Panc1 (cell line): ENCODE measurements at regions not wholly inside any gene's neighbourhood (a gene's known extent, or its start where the extent isn't known, plus 50 kb on each side); places are given as distances from the start of the nearest gene placed in this dataset.

Experiments
- ATAC-seq: fragments of 200-7000 bp; cut with Tn5 transposase; 2 replicates; pipeline ENCODE4 v1.9.1; 2020; ENCODE audit warnings: mild to moderate bottlenecking, moderate library complexity
- BruUV-seq: library from RNA; stranded (reverse); fragments of 400-500 nt; replicated peaks from 2 replicates; lab custom pipeline; 2021; lab: Mats Ljungman, UMichigan
- CTCF ChIA-PET: fragments of 300-600 bp; sonication (Branson Sonifier 250); formaldehyde crosslinking; loops from one replicate; lab custom pipeline; 2022; ENCODE audit warnings: antibody characterized with exemption; lab: Charles Lee
- POLR2A ChIA-PET: fragments of 300-600 bp; sonication (Branson Sonifier 250); formaldehyde crosslinking; loops from one replicate; lab custom pipeline; 2022; ENCODE audit warnings: antibody characterized with exemption; lab: Charles Lee
- DNase-seq: peaks from one replicate; pipeline ENCODE4 v3.0.0-alpha.2; 2010; ENCODE audit warnings: low read depth, low spot score
- H3K27ac ChIP-seq: 2 replicates; pipeline ENCODE4 v1.5.1; 2011; ENCODE audit warnings: mild to moderate bottlenecking, low read length, inconsistent platforms
- H3K27me3 ChIP-seq: fragments of 200-500 bp; sonication (Bioruptor generic); 2 replicates; pipeline ENCODE4 v1.6.0; 2014; ENCODE audit warnings: low read length, inconsistent platforms; ENCODE audit not compliant: control insufficient read depth, insufficient read depth
- H3K36me3 ChIP-seq: fragments of 200-500 bp; sonication (Bioruptor generic); 2 replicates; pipeline ENCODE4 v1.5.1; 2014; ENCODE audit warnings: inconsistent platforms, mild to moderate bottlenecking, low read length, moderate library complexity; ENCODE audit not compliant: control insufficient read depth, insufficient read depth
- H3K4me1 ChIP-seq: 2 replicates; pipeline ENCODE4 v1.5.1; 2011; ENCODE audit warnings: inconsistent platforms, mild to moderate bottlenecking, low read length, moderate library complexity; ENCODE audit not compliant: control insufficient read depth, insufficient read depth
- H3K4me3 ChIP-seq, 2 experiments: 2 replicates each; pipeline ENCODE4 v1.5.1; 2011 to 2012; ENCODE audit warnings: low read depth in 2 of 2, low read length in 2 of 2, mild to moderate bottlenecking in 2 of 2, inconsistent platforms in 1 of 2, moderate library complexity in 1 of 2
- H3K9me3 ChIP-seq: fragments of 200-500 bp; sonication (Bioruptor generic); 2 replicates; pipeline ENCODE4 v1.5.1; 2014; ENCODE audit warnings: low read depth, mild to moderate bottlenecking, inconsistent platforms, low read length, moderate library complexity; ENCODE audit not compliant: control insufficient read depth, insufficient read depth
- POLR2AphosphoS5 ChIP-seq: IDR thresholded peaks from 2 replicates; pipeline ENCODE4 v1.6.1; 2012; ENCODE audit warnings: mild to moderate bottlenecking, low read depth, low read length, moderate library complexity
- REST ChIP-seq, 2 experiments: IDR thresholded peaks; 2 replicates each; pipeline ENCODE4 v1.6.1; 2011 to 2012; ENCODE audit warnings: low read depth in 2 of 2, control low read depth in 1 of 2, low read length in 1 of 2, mild to moderate bottlenecking in 1 of 2, moderate library complexity in 1 of 2; ENCODE audit not compliant: insufficient read depth in 1 of 2
- SIN3A ChIP-seq: IDR thresholded peaks from 2 replicates; pipeline ENCODE4 v1.6.1; 2012; ENCODE audit warnings: low read depth, mild to moderate bottlenecking, low read length, moderate library complexity, borderline replicate concordance; ENCODE audit not compliant: insufficient read depth
- TCF7L2 ChIP-seq: IDR thresholded peaks from 2 replicates; pipeline ENCODE4 v1.6.1; 2011; ENCODE audit warnings: mild to moderate bottlenecking, low read depth, low read length, inconsistent platforms
- in situ Hi-C: cut with HindIII; loops from 2 replicates; pipeline ENCODE4 v1.10.0; 2016; ENCODE audit warnings: low sequenced_read_pairs, low pct_unique_long_range_greater_than_20kb
- intact Hi-C: fragments of 100-400 bp; cut with micrococcal nuclease; formaldehyde crosslinking; loops from one replicate; pipeline ENCODE4 v1.10.0; 2022; ENCODE audit not compliant: unreplicated experiment
- TF ChIP-seq, protein P1 (sequence below): fragments of 450-650 bp; IDR thresholded peaks from 2 replicates; pipeline ENCODE4 v1.5.1; 2017; ENCODE audit warnings: mild to moderate bottlenecking

DNA sequence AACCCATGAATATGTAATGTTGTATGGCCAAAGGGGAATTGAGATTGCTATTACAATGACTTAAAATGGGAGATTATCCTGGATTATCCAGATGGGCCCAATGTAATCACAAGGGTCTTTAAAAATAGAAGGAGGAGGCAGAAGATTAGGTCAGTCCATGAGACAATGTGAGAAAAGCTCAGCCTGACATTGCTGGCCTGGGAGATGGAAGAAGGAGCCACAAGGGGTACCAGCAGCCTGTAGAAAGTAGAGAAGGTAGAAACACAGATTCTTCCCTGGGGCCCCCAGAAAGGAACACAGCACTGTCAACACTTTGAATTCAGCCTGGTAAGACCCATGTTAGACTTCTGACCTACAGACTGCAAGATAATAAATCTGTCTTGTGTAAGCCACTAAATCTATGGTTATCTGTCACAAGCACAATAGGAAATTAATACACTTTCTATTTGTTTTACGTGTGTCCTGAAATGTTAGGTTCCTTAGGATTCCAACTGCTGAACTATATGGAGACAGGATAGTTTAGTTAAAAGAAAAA is 132.9 kb upstream of the SERP2 start:
- ChIA-PET POLR2A (no interaction called here), CTCF (no interaction called here)
- Histone ChIP-seq H3K9me3 (no peaks in the 10 kb centered on the region), H3K27me3 (no peaks in the 10 kb centered on the region), H3K4me1 (no peaks in the 10 kb centered on the region), H3K4me3 (no peak overlapping the region), H3K27ac (no peak overlapping the region), H3K36me3 (no peaks in the 10 kb centered on the region)
- TF ChIP-seq TCF7L2: no peak
- no peak for TF ChIP-seq REST (IDR thresholded peaks at IDR 0.05; ENCODE audit: insufficient read depth in 1 of 2, low read depth in 2 of 2, low read length in 1 of 2)
- TF ChIP-seq SIN3A: no peak
- TF ChIP-seq, protein P1, sequence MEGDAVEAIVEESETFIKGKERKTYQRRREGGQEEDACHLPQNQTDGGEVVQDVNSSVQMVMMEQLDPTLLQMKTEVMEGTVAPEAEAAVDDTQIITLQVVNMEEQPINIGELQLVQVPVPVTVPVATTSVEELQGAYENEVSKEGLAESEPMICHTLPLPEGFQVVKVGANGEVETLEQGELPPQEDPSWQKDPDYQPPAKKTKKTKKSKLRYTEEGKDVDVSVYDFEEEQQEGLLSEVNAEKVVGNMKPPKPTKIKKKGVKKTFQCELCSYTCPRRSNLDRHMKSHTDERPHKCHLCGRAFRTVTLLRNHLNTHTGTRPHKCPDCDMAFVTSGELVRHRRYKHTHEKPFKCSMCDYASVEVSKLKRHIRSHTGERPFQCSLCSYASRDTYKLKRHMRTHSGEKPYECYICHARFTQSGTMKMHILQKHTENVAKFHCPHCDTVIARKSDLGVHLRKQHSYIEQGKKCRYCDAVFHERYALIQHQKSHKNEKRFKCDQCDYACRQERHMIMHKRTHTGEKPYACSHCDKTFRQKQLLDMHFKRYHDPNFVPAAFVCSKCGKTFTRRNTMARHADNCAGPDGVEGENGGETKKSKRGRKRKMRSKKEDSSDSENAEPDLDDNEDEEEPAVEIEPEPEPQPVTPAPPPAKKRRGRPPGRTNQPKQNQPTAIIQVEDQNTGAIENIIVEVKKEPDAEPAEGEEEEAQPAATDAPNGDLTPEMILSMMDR: no peak
- no peak for TF ChIP-seq POLR2AphosphoS5
- intact Hi-C loops: no loop called here
- ATAC-seq: no peak
- in situ Hi-C loops: no loop called here
- BruUV-seq: no TSS peak
- no peak for DNase-seq

- in situ Hi-C loops (no loop called here), intact Hi-C loops (no loop called here)
- no peaks in the 10 kb centered on the region for H3K9me3 ChIP-seq
- no peaks in the 10 kb centered on the region for H3K36me3 ChIP-seq
- DNase-seq: no peak
- no peak for ATAC-seq
- no peaks in the 10 kb centered on the region for H3K27me3 ChIP-seq
- BruUV-seq: no TSS peak
- TF ChIP-seq, protein P1: no peak
- no peak for TF ChIP-seq POLR2AphosphoS5
- H3K27ac ChIP-seq: no peak overlapping the region
- ChIA-PET CTCF (no interaction called here), POLR2A (no interaction called here)
- H3K4me1 ChIP-seq: no peaks in the 10 kb centered on the region
- H3K4me3 ChIP-seq: no peak overlapping the region
These were observed 132.0 kb upstream of the SERP2 start for GRCh38 chr13:44241638-44242037.

- no peak overlapping the region for H3K4me3 ChIP-seq
- no peaks in the 10 kb centered on the region for H3K9me3 ChIP-seq
- in situ Hi-C loops (no loop called here), intact Hi-C loops (no loop called here)
- no peak for ATAC-seq
- no peak for DNase-seq
- TF ChIP-seq POLR2AphosphoS5 (no peak), TCF7L2 (no peak), SIN3A (no peak), REST (IDR thresholded peaks at IDR 0.05; ENCODE audit: insufficient read depth in 1 of 2, low read depth in 2 of 2, low read length in 1 of 2) (no peak)
- TF ChIP-seq, protein P1: no peak
- H3K27me3 ChIP-seq: no peaks in the 10 kb centered on the region
- ChIA-PET POLR2A (no interaction called here), CTCF (no interaction called here)
- H3K36me3 ChIP-seq: no peaks in the 10 kb centered on the region
- no peak overlapping the region for H3K27ac ChIP-seq
- BruUV-seq: no TSS peak
- no peaks in the 10 kb centered on the region for H3K4me1 ChIP-seq
These were observed 130.9 kb upstream of the SERP2 start for GRCh38 chr13:44242766-44243165.
